Lower leg skin (tissue), 3 donors: ENCODE measurements at regions not wholly inside any gene's neighbourhood (a gene's known extent, or its start where the extent isn't known, plus 50 kb on each side); places are given as distances from the start of the nearest gene placed in this dataset.

ENCODE experiments used
- CTCF ChIP-seq, 3 donors: fragments of 450-650 bp; IDR thresholded peaks; one replicate each; pipeline ENCODE4 v1.5.1; 2016; ENCODE audit warnings: antibody characterized with exemption in 3 of 3, mild to moderate bottlenecking in 3 of 3, moderate library complexity in 2 of 3
- POLR2A ChIP-seq, 2 donors: fragments of 450-650 bp; IDR thresholded peaks; one replicate each; pipeline ENCODE4 v1.6.1; 2016 to 2017; ENCODE audit warnings: antibody characterized with exemption in 2 of 2, mild to moderate bottlenecking in 1 of 2, moderate library complexity in 1 of 2

- TF ChIP-seq POLR2A (IDR thresholded peaks at IDR 0.05) (no peak), CTCF (IDR thresholded peaks at IDR 0.05) (no peak)
These were observed 77.0 kb upstream of the SMARCA2 start for GRCh38 chr9:1938135-1938534.
